A549 (cell line): ENCODE measurements at regions not wholly inside any gene's neighbourhood (a gene's known extent, or its start where the extent isn't known, plus 50 kb on each side); places are given as distances from the start of the nearest gene placed in this dataset.

Experiments
- BHLHE40 ChIP-seq: IDR thresholded peaks from 2 replicates; pipeline ENCODE4 v1.6.1; 2012; ENCODE audit warnings: low read depth, low read length, inconsistent platforms
- HOXB5 ChIP-seq: fragments of 250-450 bp; sonication (Bioruptor Pico); IDR thresholded peaks from 2 replicates; pipeline ENCODE4 v1.5.0; 2020; ENCODE audit warnings: mild to moderate bottlenecking, moderate library complexity
- JUNB ChIP-seq: fragments of >200 bp; sonication (Bioruptor Twin); formaldehyde crosslinking; IDR thresholded peaks from 2 replicates; pipeline ENCODE4 v1.6.1; 2016
- MAFK ChIP-seq: fragments of 450-650 bp; IDR thresholded peaks from 2 replicates; pipeline ENCODE4 v1.6.1; 2014; ENCODE audit not compliant: partially characterized antibody
- MAZ ChIP-seq: fragments of 150-350 bp; IDR thresholded peaks from 2 replicates; pipeline ENCODE4 v1.6.1; 2014; ENCODE audit warnings: antibody characterized with exemption, low read depth, low read length, borderline replicate concordance
- MYC ChIP-seq: IDR thresholded peaks from 2 replicates; pipeline ENCODE4 v1.6.1; 2012; ENCODE audit warnings: mild to moderate bottlenecking, inconsistent platforms, low read length, improper control_type of control experiment, borderline replicate concordance
- PHF8 ChIP-seq: fragments of 200-600 bp; sonication (generic); IDR thresholded peaks from 2 replicates; pipeline ENCODE4 v1.6.1; 2016; ENCODE audit warnings: low read depth, mild to moderate bottlenecking, antibody characterized with exemption, moderate library complexity, borderline replicate concordance
- POLR2A ChIP-seq: IDR thresholded peaks from 2 replicates; pipeline ENCODE4 v1.6.1; 2012; ENCODE audit warnings: mild to moderate bottlenecking, low read length
- POLR2AphosphoS2 ChIP-seq: conservative IDR thresholded peaks from 2 replicates; pipeline ENCODE4 v1.6.1; 2012; ENCODE audit warnings: low read length, improper control_type of control experiment, inconsistent platforms
- RFX5 ChIP-seq: fragments of 450-650 bp; IDR thresholded peaks from 2 replicates; pipeline ENCODE4 v1.7.1; 2014; ENCODE audit warnings: antibody characterized with exemption, mild to moderate bottlenecking, moderate library complexity
- SREBF2 ChIP-seq: fragments of 450-650 bp; IDR thresholded peaks from 2 replicates; pipeline ENCODE4 v1.6.1; 2014; ENCODE audit warnings: mild to moderate bottlenecking, moderate library complexity
- TFCP2L1 ChIP-seq: fragments of 250-450 bp; sonication (Bioruptor Pico); IDR thresholded peaks from 2 replicates; pipeline ENCODE4 v1.5.0; 2021; ENCODE audit warnings: mild to moderate bottlenecking
- TF ChIP-seq, protein P1 (sequence below): fragments of >200 bp; sonication (Bioruptor Twin); formaldehyde crosslinking; IDR thresholded peaks from 3 replicates; pipeline ENCODE4 v1.5.1; 2016
- TF ChIP-seq, protein P2 (sequence below): fragments of 150-350 bp; IDR thresholded peaks from 2 replicates; pipeline ENCODE4 v1.6.1; 2014; ENCODE audit warnings: low read depth, mild to moderate bottlenecking, low read length

DNA sequence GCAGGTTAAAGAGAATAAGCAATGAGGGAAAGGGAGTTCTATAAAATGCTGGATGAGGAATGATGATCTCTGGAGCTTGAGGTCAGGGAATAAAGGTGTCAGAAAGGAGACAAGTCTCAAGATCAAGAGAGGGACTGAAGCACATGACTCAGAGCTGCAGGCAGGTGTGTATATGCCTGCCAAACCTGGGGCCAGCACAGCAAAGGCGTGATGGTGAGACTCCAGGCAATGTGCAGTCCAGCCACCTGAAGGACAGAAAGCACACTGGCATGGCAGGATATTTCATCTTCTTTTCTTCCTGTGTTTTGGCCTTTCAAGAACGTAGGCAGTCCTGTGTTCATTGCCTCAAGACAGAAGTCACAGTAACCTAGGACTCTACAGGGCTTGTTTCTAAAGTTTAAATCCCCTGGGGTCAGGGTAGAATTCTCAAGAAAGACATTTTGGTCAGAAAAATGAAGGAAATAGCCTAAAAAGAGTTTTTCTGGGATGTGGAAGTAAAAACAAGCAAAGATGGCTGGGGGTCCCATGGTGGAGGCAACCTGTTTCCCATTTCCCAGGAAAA lies 55.5 kb upstream of the TOPAZ1 start:
- TF ChIP-seq JUNB (no peak), MAZ (no peak), RFX5 (no peak), HOXB5 (CRISPR knock-in tag) (no peak), SREBF2 (no peak), TFCP2L1 (no peak), POLR2AphosphoS2 (no peak), MYC (no peak), MAFK (no peak), POLR2A (no peak), BHLHE40 (no peak), PHF8 (no peak)
- TF ChIP-seq, protein P1, sequence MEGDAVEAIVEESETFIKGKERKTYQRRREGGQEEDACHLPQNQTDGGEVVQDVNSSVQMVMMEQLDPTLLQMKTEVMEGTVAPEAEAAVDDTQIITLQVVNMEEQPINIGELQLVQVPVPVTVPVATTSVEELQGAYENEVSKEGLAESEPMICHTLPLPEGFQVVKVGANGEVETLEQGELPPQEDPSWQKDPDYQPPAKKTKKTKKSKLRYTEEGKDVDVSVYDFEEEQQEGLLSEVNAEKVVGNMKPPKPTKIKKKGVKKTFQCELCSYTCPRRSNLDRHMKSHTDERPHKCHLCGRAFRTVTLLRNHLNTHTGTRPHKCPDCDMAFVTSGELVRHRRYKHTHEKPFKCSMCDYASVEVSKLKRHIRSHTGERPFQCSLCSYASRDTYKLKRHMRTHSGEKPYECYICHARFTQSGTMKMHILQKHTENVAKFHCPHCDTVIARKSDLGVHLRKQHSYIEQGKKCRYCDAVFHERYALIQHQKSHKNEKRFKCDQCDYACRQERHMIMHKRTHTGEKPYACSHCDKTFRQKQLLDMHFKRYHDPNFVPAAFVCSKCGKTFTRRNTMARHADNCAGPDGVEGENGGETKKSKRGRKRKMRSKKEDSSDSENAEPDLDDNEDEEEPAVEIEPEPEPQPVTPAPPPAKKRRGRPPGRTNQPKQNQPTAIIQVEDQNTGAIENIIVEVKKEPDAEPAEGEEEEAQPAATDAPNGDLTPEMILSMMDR, result no peak
- TF ChIP-seq, protein P2, sequence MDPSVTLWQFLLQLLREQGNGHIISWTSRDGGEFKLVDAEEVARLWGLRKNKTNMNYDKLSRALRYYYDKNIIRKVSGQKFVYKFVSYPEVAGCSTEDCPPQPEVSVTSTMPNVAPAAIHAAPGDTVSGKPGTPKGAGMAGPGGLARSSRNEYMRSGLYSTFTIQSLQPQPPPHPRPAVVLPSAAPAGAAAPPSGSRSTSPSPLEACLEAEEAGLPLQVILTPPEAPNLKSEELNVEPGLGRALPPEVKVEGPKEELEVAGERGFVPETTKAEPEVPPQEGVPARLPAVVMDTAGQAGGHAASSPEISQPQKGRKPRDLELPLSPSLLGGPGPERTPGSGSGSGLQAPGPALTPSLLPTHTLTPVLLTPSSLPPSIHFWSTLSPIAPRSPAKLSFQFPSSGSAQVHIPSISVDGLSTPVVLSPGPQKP, result no peak
